Astrocyte of the hippocampus (primary cell): ENCODE measurements at regions not wholly inside any gene's neighbourhood (a gene's known extent, or its start where the extent isn't known, plus 50 kb on each side); places are given as distances from the start of the nearest gene placed in this dataset.
A peak's percentile ranks its signal among the peaks of the same experiment; 100 is the strongest.

ENCODE experiments used
- DNase-seq: peaks from one replicate; pipeline ENCODE4 v3.0.0; 2011; ENCODE audit warnings: low read depth, low spot score

DNA sequence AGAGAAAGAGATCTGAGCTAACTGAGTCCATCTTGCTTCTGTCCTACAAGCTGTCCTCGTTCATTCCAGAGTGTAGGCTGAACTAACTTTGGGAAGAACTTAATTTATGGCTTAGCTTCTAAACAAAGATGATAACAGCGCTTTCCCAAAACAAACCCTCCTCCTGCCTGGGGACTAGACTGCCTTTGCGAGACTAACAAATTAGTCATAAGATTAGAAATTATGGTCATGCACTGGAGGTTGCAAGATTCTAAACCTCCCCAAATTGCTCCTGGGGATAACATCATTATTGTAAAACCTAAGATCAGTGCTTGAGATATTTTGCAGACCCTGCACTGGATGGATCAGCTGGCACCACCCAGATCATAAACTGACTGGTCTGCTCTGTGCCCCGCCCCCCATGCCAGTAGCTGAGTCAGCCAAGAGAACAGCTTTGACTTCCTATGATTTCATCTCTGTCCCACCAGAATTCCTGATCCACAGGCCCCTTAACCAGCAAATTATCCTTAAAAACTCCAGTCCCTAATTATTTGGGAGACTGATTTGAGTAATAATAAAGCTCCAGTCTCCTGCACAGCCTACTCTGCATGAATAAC, 883.3 kb downstream of the TRIML1 start:
- peak; percentile 8 for DNase-seq

DNA sequence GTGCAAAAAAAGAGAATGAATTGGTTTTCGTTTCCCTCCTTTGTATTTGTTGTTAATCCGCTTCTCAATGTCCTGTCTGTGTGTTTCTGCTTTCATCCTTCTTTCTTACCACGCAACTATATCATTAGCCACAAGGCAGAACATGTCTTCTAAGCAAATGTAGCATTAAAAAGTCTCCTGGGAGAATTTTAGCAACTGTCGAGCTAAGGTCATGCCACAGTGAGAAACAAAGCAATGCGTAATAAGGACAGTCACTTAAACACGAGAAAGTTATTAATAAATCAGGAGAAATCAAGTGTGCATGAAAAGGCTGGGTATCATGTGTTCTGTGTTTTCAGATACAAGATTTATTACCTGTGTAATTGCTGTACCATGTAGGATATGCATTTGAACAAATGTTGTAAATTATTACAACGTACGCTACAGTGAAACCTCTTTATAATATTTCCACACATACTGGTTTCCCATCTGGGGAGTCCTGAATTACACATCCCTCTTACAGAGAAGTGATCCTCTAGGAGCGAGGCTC, 890.8 kb downstream of the TRIML1 start:
- DNase-seq: no peak

GRCh38 chr4:189032606-189033338, 893.5 kb downstream of the TRIML1 start:
- no peak for DNase-seq

- DNase-seq: no peak
These were observed 894.6 kb downstream of the TRIML1 start for GRCh38 chr4:189033801-189034347.

- no peak for DNase-seq
These were observed 895.9 kb downstream of the TRIML1 start for GRCh38 chr4:189035091-189035490.

DNA sequence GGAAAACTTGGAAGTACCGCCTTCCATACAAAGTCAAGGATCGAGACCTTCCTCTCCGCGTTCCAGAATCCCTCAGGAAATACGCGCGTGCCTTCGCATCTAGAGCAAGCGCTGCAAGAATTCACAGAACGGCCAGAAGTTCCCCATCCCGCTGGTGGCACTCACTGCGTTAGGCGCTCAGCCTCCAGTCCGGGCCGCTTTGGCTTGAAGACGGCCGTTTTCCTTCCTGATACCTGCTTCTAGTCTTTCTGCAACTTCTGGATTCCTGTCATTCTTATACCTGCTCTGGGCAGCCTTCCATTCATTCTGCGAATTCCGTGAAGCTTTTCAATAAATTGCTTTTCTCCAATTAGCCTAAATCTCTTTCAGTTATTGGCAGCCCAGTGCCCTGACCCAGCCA, 896.4 kb downstream of the TRIML1 start:
- no peak for DNase-seq

DNA sequence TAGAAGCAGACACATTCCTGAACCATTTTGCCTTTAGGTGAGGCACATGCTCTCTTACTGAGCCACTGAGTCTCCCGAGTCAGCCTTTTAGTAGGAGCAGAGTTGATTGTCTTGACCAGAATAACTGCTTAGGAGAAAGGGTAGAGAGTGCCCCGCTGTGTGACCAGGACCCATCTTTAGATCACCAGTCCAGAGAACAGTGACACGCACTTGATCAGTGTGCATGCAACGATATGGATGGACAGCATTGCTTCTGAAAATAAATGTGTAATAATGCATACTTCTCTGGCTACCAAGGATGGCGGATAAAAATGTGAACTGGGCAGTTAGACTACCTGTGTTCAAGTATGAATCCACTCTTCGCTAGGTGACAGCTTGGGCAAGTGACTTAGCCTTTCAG, 897.7 kb downstream of the TRIML1 start:
- no peak for DNase-seq

DNA sequence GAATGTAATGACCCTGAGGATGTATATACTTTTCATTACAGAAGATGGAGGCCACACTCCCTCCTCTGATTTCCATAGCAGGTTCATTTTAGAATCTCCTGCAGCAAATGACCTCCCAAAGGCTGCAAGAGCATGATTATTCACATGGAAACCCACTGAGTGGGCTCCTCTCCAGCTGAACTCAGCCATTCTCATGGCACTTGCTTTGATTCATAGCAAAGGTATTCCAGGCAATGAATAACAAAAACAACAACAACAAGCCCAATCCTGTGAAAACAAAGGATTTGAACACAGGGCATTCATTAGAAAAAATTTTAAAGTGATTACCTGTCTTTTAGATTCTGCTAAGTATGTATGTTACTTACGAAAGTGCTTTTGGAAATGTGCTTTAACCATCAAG, 894.0 kb upstream of the FRG1 start:
- peak; percentile 91 for DNase-seq

DNA sequence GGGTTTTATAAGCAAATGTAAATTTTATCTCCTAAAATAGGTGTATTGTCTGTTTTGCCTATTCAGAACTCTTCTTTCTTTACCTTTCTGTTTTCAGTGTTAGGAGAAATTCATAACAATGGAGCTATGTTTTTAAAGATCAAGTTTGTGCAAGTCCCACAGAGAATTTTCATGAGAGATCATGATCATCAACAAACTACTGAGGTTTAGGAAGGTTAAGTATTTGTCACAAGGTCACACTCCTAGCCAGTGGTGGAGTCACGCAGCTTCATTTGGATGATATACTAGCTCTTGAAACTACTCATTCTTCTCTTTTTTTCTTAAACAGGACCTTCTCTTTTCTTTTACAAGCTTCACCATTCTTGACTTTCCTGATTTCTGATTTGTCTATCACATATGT, 892.6 kb upstream of the FRG1 start:
- DNase-seq: no peak

GRCh38 chr4:189049682-189050081, 891.0 kb upstream of the FRG1 start:
- DNase-seq: no peak

DNA sequence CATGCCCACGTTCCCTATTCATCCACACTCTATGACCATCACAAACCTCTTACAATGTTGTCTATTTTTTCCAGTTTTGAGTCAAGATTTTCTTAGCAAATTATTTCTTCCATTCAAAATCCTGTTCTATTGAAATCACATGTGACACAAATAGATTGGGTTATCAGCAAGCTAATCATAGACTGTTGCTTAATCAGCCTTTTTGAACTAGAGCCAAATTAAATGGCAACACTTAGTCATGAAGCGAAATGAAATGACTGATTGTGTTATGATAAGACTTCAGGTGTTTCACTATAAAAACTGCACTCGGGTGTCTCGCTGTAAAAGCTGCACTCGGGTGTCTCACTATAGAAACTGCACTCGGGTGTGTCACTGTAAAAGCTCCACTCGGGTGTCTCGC, 890.0 kb upstream of the FRG1 start:
- DNase-seq: no peak

DNA sequence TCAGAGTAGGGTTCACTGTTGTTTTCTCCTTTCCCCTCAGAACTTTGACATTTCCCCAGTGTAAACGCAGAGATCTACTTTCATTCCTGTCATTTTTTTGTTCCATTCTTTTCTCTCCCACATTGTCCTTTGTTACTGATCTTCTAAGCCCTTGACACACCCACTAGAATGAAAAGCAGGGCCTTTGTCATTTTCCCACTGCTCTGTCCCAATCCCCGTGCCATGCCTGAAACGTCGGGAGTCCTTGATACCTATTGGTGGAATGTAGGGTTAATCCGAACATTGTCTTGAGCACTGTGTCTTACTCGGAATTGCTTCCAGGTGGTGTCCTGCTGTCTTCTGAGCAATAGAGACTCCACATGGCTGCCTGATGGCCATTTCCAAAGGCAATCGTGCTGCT, 887.1 kb upstream of the FRG1 start:
- peak; percentile 4 for DNase-seq

- no peak for DNase-seq
These were observed 880.6 kb upstream of the FRG1 start for GRCh38 chr4:189060104-189060503.

GRCh38 chr4:189062047-189062820, 878.4 kb upstream of the FRG1 start:
- DNase-seq: no peak

DNA sequence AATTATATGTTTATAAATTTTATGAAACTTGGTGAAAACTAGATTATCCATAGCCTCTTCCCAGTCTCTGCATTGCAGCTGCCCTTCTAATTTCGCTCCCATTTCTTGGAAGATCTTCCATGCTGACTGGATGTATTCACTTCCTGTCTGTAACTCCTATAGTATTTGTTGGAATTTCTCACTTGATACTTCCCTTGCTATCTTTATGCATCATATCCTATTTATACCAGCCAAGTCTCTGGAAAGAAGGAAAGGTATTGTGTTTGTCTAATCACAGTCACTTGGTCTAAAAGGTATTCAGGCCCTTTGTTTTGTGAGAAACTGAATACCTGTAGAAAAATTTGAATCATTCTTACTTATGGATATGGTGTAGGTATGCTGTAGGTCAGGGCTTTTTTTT, 870.9 kb upstream of the FRG1 start:
- DNase-seq: no peak

DNA sequence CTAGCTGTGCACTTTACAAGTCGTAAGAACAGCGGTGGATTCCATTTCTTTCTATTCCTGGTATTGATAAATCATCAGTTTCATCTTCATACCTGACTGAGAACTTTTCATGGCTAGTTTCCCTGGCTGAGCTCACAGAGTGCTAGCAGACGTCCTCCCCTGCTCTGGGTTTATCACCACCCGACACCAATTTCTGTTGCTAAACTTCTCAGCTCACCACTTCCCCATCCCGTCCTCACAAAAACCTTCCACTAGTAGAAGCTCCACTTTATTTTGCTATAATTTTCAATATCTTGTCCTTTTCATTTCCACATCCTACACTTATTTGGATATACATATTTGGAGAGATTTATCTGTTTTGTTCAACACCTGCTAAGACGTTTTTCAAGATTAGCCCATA, 869.4 kb upstream of the FRG1 start:
- DNase-seq: no peak

DNA sequence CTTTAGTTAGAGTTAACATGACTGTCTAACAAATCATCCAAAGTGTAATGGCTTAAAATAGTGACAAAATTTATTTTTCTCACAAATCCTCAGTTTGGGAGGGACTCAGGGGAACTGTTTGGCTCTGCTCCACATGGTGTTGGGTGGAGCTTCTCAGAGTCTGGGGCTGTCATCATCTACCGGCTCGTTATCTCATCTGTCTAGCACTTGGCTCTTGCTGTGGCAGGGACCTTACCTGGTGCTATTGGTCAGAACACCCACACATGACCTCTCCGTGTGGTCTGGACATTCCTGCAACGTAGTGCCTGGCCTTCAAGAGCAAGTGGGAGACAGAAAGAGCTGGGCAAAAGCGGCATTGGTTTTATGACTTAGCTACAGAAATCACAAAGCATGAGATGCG, 866.9 kb upstream of the FRG1 start:
- DNase-seq: no peak

DNA sequence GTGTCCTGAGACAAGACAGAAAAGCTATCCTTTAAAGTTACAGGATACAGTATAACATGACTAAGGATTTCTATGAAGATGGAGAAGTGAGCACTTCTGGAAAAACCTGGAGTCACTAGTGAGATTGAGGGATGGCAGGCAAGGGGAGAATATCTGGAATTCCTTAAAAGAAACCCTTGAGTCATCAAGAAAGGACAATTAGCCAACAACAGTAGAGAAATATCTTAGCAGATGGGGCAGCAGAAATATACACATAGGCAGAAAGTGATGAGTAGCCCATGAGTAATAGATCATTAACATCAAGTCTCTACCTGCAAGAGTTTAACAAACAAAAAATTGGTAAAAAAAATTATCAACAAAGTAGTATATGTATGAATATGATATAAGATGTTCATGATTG, 858.8 kb upstream of the FRG1 start:
- peak; percentile 19 for DNase-seq

DNA sequence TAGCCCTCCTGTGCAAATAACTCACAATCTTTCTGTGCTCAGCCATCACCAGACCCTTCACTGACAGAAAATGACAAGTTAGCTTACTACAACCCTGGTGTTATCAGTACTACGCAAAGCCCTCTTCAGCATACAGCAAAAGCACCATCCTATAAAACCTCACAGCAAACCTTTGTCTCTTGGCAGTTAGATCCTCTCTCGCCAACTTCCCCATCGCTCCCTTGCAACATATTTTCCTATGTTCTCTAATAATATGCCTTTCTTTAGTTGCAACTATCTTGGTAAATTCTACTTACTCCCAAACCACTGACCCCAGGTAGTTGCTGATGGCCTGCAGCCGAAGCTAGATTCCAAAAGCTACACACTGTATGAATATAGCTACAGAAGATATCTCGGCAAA, 856.9 kb upstream of the FRG1 start:
- DNase-seq: no peak

- DNase-seq: no peak
These were observed 856.0 kb upstream of the FRG1 start for GRCh38 chr4:189084671-189085070.

- DNase-seq: no peak
These were observed 852.7 kb upstream of the FRG1 start for GRCh38 chr4:189087971-189088370.

- DNase-seq: no peak
These were observed 851.9 kb upstream of the FRG1 start for GRCh38 chr4:189088780-189089179.
